Fibroblast of lung (primary cell): ENCODE measurements at regions not wholly inside any gene's neighbourhood (a gene's known extent, or its start where the extent isn't known, plus 50 kb on each side); places are given as distances from the start of the nearest gene placed in this dataset.

Source experiments
- DNase-seq, 2 donors: peaks; one replicate each; pipeline versions ENCODE4 v3.0.0 to v3.0.0-alpha.2; 2010; ENCODE audit warnings: low read depth in 2 of 2
- H2AFZ ChIP-seq: 2 replicates; pipeline ENCODE4 v1.5.1; 2012; ENCODE audit warnings: low read length, control low read depth, inconsistent platforms
- H3K27ac ChIP-seq: 2 replicates; pipeline ENCODE4 v1.5.1; 2011; ENCODE audit warnings: low read length, control low read depth; ENCODE audit not compliant: insufficient read depth
- H3K27me3 ChIP-seq: 2 replicates; pipeline ENCODE4 v1.5.1; 2011; ENCODE audit warnings: mild to moderate bottlenecking, low read length; ENCODE audit not compliant: control insufficient read depth, insufficient read depth
- H3K36me3 ChIP-seq: 2 replicates; pipeline ENCODE4 v1.5.1; 2011; ENCODE audit warnings: low read length; ENCODE audit not compliant: control insufficient read depth, insufficient read depth
- H3K4me1 ChIP-seq: 2 replicates; pipeline ENCODE4 v1.5.1; 2011; ENCODE audit warnings: low read length; ENCODE audit not compliant: control insufficient read depth, insufficient read depth; ENCODE audit errors: extremely low read depth
- H3K4me2 ChIP-seq: 2 replicates; pipeline ENCODE4 v1.5.1; 2011; ENCODE audit warnings: low read length, control low read depth; ENCODE audit not compliant: insufficient read depth; ENCODE audit errors: extremely low read depth
- H3K4me3 ChIP-seq, 4 experiments: fragments of 200-600 bp in 1 of 4; sonication (generic) in 1 of 4; replicated peaks in 1 of 4; 2 replicates each; pipeline ENCODE4 v1.5.1; 2011 to 2016; ENCODE audit warnings: low read length in 4 of 4, low read depth in 3 of 4, mild to moderate bottlenecking in 3 of 4, control low read depth in 2 of 4, inconsistent platforms in 1 of 4, mixed read lengths in 1 of 4; ENCODE audit not compliant: insufficient read depth in 1 of 4; ENCODE audit errors: control extremely low read depth in 1 of 4
- H3K79me2 ChIP-seq: 2 replicates; pipeline ENCODE4 v1.5.1; 2012; ENCODE audit warnings: mild to moderate bottlenecking, low read length, inconsistent platforms; ENCODE audit not compliant: control insufficient read depth, insufficient read depth
- H3K9ac ChIP-seq: 2 replicates; pipeline ENCODE4 v1.5.1; 2011; ENCODE audit warnings: mild to moderate bottlenecking, low read length, control low read depth; ENCODE audit not compliant: insufficient read depth
- H3K9me3 ChIP-seq: 2 replicates; pipeline ENCODE4 v1.5.1; 2012; ENCODE audit warnings: low read depth, low read length; ENCODE audit not compliant: control insufficient read depth, insufficient read depth
- H4K20me1 ChIP-seq: 2 replicates; pipeline ENCODE4 v1.5.1; 2011; ENCODE audit warnings: low read length; ENCODE audit not compliant: control insufficient read depth, insufficient read depth; ENCODE audit errors: extremely low read depth
- CTCF ChIP-seq, 2 donors: IDR thresholded peaks in 1 of 2; conservative IDR thresholded peaks in 1 of 2; 1 replicate in 1 of 2; 2 replicates in 1 of 2; pipeline ENCODE4 v1.5.1; 2011 to 2012; ENCODE audit warnings: low read length in 2 of 2, control low read depth in 1 of 2, inconsistent platforms in 1 of 2, low read depth in 1 of 2, mild to moderate bottlenecking in 1 of 2
- EZH2 ChIP-seq: IDR thresholded peaks from 2 replicates; pipeline ENCODE4 v1.5.1; 2012; ENCODE audit warnings: low read length, control low read depth, mild to moderate bottlenecking; ENCODE audit errors: missing control alignments

GRCh38 chr4:128564081-128564630 lies 245.3 kb upstream of the JADE1 start:
- no peak overlapping the region for H3K9ac ChIP-seq

GRCh38 chr4:128560754-128561495 lies 248.6 kb upstream of the JADE1 start:
- no peak for DNase-seq
- H3K4me2 ChIP-seq = no peak overlapping the region
- no peaks in the 10 kb centered on the region for H3K27me3 ChIP-seq
- no peaks in the 10 kb centered on the region for H3K4me1 ChIP-seq
- H3K9ac ChIP-seq = no peak overlapping the region
- H3K36me3 ChIP-seq = no peaks in the 10 kb centered on the region
- TF ChIP-seq EZH2 = no peak
- no peak for TF ChIP-seq CTCF (conservative IDR thresholded peaks at IDR 0.05 in 1 of 2, IDR thresholded peaks at IDR 0.05 in 1 of 2; ENCODE audit: low read depth in 1 of 2, low read length in 2 of 2)
- H3K4me3 ChIP-seq = no peak overlapping the region
- no peaks in the 10 kb centered on the region for H3K9me3 ChIP-seq
- no peaks in the 10 kb centered on the region for H4K20me1 ChIP-seq
- H3K79me2 ChIP-seq = no peaks in the 10 kb centered on the region
- H2AFZ ChIP-seq = no peak overlapping the region
- no peak overlapping the region for H3K27ac ChIP-seq

More at GRCh38 chr4:128564081-128564630, 245.3 kb upstream of the JADE1 start:
- H3K4me2 ChIP-seq = no peak overlapping the region
- no peak overlapping the region for H3K4me3 ChIP-seq
- H4K20me1 ChIP-seq = no peaks in the 10 kb centered on the region
- no peaks in the 10 kb centered on the region for H3K79me2 ChIP-seq
- no peak overlapping the region for H3K27ac ChIP-seq
- no peak for DNase-seq
- H3K27me3 ChIP-seq = no peaks in the 10 kb centered on the region
- TF ChIP-seq CTCF (conservative IDR thresholded peaks at IDR 0.05 in 1 of 2, IDR thresholded peaks at IDR 0.05 in 1 of 2; ENCODE audit: low read depth in 1 of 2, low read length in 2 of 2) = no peak
- TF ChIP-seq EZH2 = no peak
- H3K36me3 ChIP-seq = no peaks in the 10 kb centered on the region
- no peak overlapping the region for H2AFZ ChIP-seq
- peaks cover 9% of the 10 kb centered on the region for H3K4me1 ChIP-seq
- no peaks in the 10 kb centered on the region for H3K9me3 ChIP-seq

GRCh38 chr4:128558896-128559679 lies 250.4 kb upstream of the JADE1 start:
- Histone ChIP-seq H3K9ac (no peak overlapping the region), H3K27ac (no peak overlapping the region), H2AFZ (no peak overlapping the region), H3K4me2 (no peak overlapping the region), H3K36me3 (no peaks in the 10 kb centered on the region), H3K4me1 (peaks cover 3% of the 10 kb centered on the region), H3K79me2 (no peaks in the 10 kb centered on the region), H3K9me3 (no peaks in the 10 kb centered on the region), H3K27me3 (no peaks in the 10 kb centered on the region), H3K4me3 (no peak overlapping the region), H4K20me1 (no peaks in the 10 kb centered on the region)
- peak; percentile 50 to 87 for DNase-seq
- no peak for TF ChIP-seq CTCF (conservative IDR thresholded peaks at IDR 0.05 in 1 of 2, IDR thresholded peaks at IDR 0.05 in 1 of 2; ENCODE audit: low read depth in 1 of 2, low read length in 2 of 2)
- no peak for TF ChIP-seq EZH2
